ENCODE measurements at regions not wholly inside any gene's neighbourhood (a gene's known extent, or its start where the extent isn't known, plus 50 kb on each side); places are given as distances from the start of the nearest gene placed in this dataset.
A peak's percentile ranks its signal among the peaks of the same experiment; 100 is the strongest.

GRCh38 chr20:23160536-23161243 lies 74.6 kb upstream of the CD93 start:
- peak overlapping the region; percentile 31 for H3K4me2 ChIP-seq (ENCODE audit: control insufficient read depth, extremely low read depth, insufficient read depth, low read depth, low read length)
- H3K27ac ChIP-seq (ENCODE audit: control insufficient read depth, insufficient read depth, low read length) = peak overlapping the region; percentile 82

GRCh38 chr20:23159947-23160318 lies 73.8 kb upstream of the CD93 start:
- peak overlapping the region; percentile 82 for H3K27ac ChIP-seq (ENCODE audit: control insufficient read depth, insufficient read depth, low read length)

More at GRCh38 chr20:23160536-23161243, 74.6 kb upstream of the CD93 start:
- H3K36me3 ChIP-seq (ENCODE audit: control insufficient read depth in 2 of 2, extremely low read depth in 1 of 2, insufficient read depth in 2 of 2, low read length in 2 of 2) = no peaks in the 10 kb centered on the region
- no peaks in the 10 kb centered on the region for H4K20me1 ChIP-seq (ENCODE audit: control insufficient read depth, extremely low read depth, insufficient read depth, low read length)
- dilution Hi-C loops (cut with MboI; ENCODE audit: extremely low pct_ligation_motif_present, low sequenced_read_pairs) = no loop called here
- peak overlapping the region; percentile 37 for H2AFZ ChIP-seq (ENCODE audit: control insufficient read depth, low read length)
- H3K4me3 ChIP-seq (ENCODE audit: control insufficient read depth in 2 of 3, extremely low read depth in 1 of 3, insufficient read depth in 2 of 3, low read depth in 1 of 3, low read length in 3 of 3) = no peak overlapping the region
- H3K4me1 ChIP-seq (ENCODE audit: control insufficient read depth, extremely low read depth, insufficient read depth, low read length) = peaks cover 55% of the 10 kb centered on the region
- DNase-seq (ENCODE audit: low read depth, low spot score) = no peak
- H3K27me3 ChIP-seq (ENCODE audit: control insufficient read depth, extremely low read depth, insufficient read depth, low read length) = no peaks in the 10 kb centered on the region
- H3K9me3 ChIP-seq (ENCODE audit: control insufficient read depth, low read depth, low read length) = no peaks in the 10 kb centered on the region
- FAIRE-seq = peak; percentile 79
- no peak for TF ChIP-seq EZH2 (IDR thresholded peaks at IDR 0.05; ENCODE audit: low read length)
- no peaks in the 10 kb centered on the region for H3K79me2 ChIP-seq (ENCODE audit: control insufficient read depth, insufficient read depth, low read length)
- peaks cover 2% of the 10 kb centered on the region for H3K9me1 ChIP-seq (ENCODE audit: control insufficient read depth, extremely low read depth, insufficient read depth, low read length)
- H3K9ac ChIP-seq (ENCODE audit: control insufficient read depth, extremely low read depth, insufficient read depth, low read length) = peak overlapping the region; percentile 63

More at GRCh38 chr20:23159947-23160318, 73.8 kb upstream of the CD93 start:
- Histone ChIP-seq H2AFZ (ENCODE audit: control insufficient read depth, low read length) (no peak overlapping the region), H3K4me3 (ENCODE audit: control insufficient read depth in 2 of 3, extremely low read depth in 1 of 3, insufficient read depth in 2 of 3, low read depth in 1 of 3, low read length in 3 of 3) (no peak overlapping the region), H3K27me3 (ENCODE audit: control insufficient read depth, extremely low read depth, insufficient read depth, low read length) (no peaks in the 10 kb centered on the region), H3K36me3 (ENCODE audit: control insufficient read depth in 2 of 2, extremely low read depth in 1 of 2, insufficient read depth in 2 of 2, low read length in 2 of 2) (no peaks in the 10 kb centered on the region), H3K9me1 (ENCODE audit: control insufficient read depth, extremely low read depth, insufficient read depth, low read length) (peaks cover 2% of the 10 kb centered on the region), H3K79me2 (ENCODE audit: control insufficient read depth, insufficient read depth, low read length) (no peaks in the 10 kb centered on the region), H3K4me2 (ENCODE audit: control insufficient read depth, extremely low read depth, insufficient read depth, low read depth, low read length) (peak overlapping the region; percentile 9), H3K9ac (ENCODE audit: control insufficient read depth, extremely low read depth, insufficient read depth, low read length) (no peak overlapping the region), H3K4me1 (ENCODE audit: control insufficient read depth, extremely low read depth, insufficient read depth, low read length) (peaks cover 59% of the 10 kb centered on the region), H4K20me1 (ENCODE audit: control insufficient read depth, extremely low read depth, insufficient read depth, low read length) (no peaks in the 10 kb centered on the region), H3K9me3 (ENCODE audit: control insufficient read depth, low read depth, low read length) (no peaks in the 10 kb centered on the region)
- TF ChIP-seq CTCF (optimal IDR thresholded peaks at IDR 0.05 in 1 of 3, IDR thresholded peaks at IDR 0.05 in 1 of 3, conservative IDR thresholded peaks at IDR 0.05 in 1 of 3; ENCODE audit: extremely low read depth in 1 of 3, insufficient read depth in 2 of 3, low read length in 3 of 3) (no peak), EZH2 (IDR thresholded peaks at IDR 0.05; ENCODE audit: low read length) (no peak)
- dilution Hi-C loops (cut with MboI; ENCODE audit: extremely low pct_ligation_motif_present, low sequenced_read_pairs) = no loop called here
- DNase-seq (ENCODE audit: low read depth, low spot score) (no peak), FAIRE-seq (no peak)

All from keratinocyte (primary cell).